ENCODE measurements at regions not wholly inside any gene's neighbourhood (a gene's known extent, or its start where the extent isn't known, plus 50 kb on each side); places are given as distances from the start of the nearest gene placed in this dataset.
"Not testable (repeated sequence)": the region's sequence is repeated elsewhere in the genome, so short reads cannot be mapped to it uniquely, and the experiment has no call there.

DNA sequence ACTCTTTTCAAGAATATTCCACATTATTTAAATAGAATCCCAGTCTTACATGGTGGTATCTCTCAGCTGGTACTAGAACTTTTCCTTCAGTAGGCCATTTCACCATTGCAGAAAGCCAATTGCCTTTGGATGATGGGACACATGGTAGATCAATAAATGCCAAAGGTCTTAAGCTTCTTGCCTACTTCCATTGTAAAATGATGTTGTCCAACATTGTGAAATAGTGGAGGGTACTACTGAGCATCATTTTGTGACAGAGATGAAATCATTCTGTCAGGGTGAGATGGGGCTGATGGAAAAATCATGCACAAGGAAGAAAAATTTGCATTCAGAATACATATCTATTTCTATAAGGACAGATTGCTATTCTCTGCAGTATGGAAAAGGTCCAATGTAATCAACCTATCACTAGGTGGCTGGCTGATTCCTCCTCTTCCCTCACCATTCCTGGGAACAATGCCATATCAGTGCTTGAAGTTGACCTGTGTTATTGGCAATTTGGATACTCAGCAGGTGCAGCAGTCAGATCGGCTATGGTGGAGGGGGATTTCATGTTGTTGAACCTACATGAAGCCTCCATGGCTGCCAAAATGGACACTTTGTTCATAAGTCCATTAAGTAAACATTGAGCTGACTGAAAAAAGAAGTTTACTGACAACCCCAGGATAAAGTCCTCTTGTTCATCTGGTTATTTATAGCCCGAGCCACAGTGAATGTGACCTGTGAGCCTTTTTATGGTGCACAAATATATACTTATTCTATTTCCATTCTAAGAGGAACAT, 596.9 kb upstream of the ARPP21 start:
- in situ Hi-C loops (cut with HindIII; ENCODE audit: low sequenced_read_pairs): no loop called here

DNA sequence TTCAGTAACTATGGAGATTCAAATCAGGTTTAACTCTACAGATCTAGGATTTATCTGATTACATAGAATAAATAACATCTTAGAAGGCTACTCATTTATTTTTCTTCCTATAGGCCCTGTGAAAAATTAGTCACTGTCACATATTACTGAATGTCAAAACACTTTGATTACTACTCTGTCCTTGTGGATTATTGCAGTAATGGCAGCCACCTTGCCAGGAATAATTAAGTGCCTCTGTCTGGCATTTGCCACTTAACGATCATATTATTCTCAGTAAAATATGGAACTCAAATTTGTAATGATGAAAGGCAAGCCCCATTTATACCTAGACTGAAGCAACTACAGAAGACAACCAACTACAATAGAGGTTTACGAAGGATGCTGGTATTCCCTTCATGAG, 596.3 kb upstream of the ARPP21 start:
- in situ Hi-C loops (cut with HindIII; ENCODE audit: low sequenced_read_pairs): no loop called here

DNA sequence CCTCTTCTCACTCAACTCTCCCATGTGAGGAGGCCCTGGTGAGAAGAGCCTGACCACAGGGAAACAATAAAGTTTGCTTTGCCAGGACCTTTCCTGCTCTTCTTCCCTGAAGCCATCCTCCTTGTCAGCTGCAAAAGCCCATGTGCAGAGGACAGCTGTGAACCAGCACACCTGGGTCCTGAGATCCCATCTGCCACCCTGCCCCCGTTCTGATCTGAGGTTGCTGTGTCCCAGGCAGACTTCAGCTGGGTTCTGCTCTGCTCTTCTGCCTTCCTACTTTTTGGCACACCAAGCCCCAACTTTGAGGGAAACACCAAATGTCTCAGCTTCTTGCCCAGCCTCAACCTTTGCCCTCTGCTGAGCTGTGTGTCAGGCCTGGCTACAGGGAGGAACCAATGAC, 595.1 kb upstream of the ARPP21 start:
- in situ Hi-C loops (cut with HindIII; ENCODE audit: low sequenced_read_pairs): no loop called here

DNA sequence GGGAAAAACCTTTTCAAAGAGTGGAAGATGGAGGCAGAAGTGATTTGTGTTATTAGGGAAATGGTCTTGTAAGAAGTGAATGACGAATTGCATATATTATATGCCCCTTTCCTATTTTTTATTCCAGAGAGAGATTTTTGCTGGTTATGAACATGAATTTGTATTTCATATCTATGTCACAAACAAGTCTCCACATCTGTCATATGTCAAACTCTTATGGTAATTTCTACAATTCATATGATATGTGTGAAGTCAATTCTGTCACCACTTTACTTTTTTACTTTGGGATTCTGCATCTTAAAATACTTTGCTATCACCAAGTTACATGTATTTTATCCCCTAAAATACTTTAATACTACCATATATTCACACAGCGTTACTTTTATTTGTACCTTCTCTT, 594.2 kb upstream of the ARPP21 start:
- in situ Hi-C loops (cut with HindIII; ENCODE audit: low sequenced_read_pairs): no loop called here

DNA sequence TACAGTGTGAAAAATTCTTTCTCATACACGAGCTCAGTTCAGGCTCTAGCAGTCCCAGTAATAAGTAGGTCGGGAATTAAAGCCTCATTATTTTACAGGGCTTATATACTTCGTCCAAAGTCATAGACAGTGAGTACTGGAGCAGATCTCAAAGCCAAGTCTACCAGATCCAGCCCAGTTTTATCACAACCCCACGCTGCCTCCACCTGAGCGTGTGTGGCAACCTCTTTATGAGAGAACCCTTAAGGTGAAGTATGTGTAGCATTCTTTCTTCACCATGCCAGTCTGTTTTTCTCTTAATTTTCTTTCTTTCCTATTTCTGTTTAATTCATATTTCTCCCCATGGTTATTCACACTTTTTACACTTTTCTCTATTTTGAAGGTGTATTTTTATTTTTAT, 574.6 kb upstream of the ARPP21 start:
- in situ Hi-C loops (cut with HindIII; ENCODE audit: low sequenced_read_pairs): no loop called here

DNA sequence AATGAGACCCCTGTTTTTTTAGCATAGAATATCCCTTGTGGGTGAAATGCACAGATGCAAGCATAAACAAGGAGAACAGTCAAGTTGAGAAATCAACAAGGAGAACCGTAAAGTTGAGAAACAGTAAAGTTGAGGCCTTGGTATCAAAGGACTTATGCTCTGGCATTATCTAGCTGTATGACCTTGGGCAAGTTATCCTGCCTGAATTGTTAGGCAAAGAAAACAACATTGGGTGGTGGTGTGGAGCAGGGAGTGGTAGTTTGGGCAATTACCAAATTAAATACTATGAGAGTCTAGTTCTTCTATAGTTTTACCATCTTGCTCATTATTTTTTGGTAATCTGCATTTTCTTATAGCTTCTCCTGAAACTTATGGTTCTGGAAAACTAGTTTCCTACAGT, 573.4 kb upstream of the ARPP21 start:
- in situ Hi-C loops (cut with HindIII; ENCODE audit: low sequenced_read_pairs): no loop called here

DNA sequence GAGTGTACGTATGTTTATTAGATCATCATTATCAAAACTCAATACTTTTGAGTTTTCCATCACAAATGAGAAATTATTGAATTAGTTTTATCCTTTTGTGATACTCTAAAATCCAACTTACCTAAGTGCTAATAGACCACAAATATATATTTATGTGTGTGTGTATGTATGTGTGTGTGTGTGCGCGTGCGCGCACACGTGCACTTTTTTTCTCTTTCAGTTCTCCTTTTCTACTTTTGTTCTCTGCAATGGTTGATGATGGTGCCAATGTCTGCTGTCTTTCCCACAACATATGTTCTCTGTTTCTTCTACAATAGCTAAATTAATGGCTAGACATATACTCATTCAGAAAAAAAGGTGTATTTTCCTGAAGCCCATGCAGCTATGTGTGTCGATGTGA, 571.6 kb upstream of the ARPP21 start:
- in situ Hi-C loops (cut with HindIII; ENCODE audit: low sequenced_read_pairs): no loop called here

DNA sequence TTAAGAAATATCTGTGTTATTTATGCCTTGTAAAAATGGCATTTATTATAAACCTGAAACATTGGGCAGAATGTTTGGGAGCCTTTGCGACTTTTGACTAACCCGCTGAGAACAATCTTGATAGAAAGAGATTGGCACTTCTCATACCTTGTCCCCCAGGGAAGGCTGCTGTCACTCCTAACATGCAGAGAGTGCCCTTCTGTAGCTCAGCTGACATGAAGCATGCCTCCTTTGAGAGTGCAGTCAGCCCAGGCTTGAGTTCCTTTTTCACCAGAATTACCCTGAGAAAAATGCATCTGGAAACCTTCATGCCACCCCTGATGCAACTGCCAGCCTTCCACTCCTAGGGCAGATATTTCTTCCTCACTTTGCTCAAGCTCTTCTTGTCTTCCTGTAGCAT, 569.2 kb upstream of the ARPP21 start:
- in situ Hi-C loops (cut with HindIII; ENCODE audit: low sequenced_read_pairs): no loop called here

DNA sequence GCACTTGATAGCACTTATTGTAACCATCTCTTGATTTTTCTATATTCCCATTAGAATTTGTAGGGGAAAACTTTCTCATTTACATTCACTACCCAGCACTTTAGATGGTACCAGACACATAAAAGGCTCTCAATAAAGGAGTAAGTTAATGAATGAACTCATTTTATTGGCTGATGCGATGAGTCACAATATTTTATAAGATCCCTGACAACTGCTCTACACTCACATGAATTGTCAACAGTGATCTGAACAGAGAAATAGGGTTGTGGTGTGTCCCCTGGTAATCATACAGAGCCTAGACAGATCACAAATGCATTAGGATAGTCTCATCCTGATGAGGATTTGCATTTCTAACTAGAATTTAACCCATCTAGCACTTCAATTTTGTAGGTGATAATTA, 567.6 kb upstream of the ARPP21 start:
- in situ Hi-C loops (cut with HindIII; ENCODE audit: low sequenced_read_pairs): no loop called here

DNA sequence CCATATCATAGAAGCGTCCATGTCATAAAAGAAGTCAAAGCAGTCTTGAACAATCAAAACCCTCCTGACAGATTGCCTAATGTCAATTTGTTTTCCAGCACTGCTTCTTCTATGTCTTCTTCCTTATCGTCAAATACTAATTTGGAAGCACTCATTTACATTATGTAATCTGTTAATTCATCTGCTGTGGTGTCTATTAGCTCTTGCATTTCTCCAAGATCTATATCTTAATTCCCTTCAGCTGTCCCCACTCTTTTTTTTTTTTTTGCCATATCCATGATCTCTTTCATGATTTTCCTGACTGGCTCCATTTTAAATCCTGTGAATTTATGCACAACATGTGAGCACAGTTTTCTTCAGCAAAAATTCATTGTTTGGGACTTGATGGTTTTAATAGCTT, 560.5 kb upstream of the ARPP21 start:
- in situ Hi-C loops (cut with HindIII; ENCODE audit: low sequenced_read_pairs): no loop called here

DNA sequence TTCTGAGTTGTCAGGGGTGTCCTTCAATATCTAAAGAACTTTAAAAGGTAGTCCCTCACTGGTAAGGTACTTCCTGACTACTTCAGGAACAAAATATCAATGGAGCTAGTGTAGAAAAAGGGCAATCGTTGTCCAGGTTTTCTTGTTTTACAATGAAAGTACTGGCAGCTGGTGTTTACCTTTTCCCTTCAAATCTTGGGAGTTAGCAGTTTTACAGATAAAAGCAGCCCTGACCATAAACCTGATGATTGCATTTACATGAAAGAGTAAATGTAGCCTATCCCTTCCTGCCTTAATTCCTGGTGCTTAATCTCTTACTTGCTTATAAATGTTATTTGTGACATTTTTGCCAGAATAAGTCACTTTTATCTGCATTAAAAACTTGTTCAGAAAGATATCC, 559.9 kb upstream of the ARPP21 start:
- in situ Hi-C loops (cut with HindIII; ENCODE audit: low sequenced_read_pairs): no loop called here

DNA sequence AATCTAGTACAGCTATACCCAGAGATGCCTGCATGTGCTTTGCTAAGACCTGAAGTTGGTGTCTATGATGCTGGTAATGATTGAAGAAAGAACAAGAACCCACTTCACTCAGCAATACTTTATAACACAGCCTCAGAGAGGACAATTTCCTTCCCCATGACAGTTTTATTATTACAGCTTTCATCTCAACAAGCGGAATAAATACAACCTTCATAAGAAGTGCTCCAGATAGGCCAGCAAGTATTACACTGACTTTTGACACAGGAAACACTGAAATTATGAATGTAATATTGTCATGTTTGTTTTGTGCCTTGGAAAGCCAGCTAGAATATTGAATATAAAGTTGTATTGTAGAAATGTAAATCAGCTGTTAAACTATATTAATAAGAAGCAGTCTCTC, 557.4 kb upstream of the ARPP21 start:
- in situ Hi-C loops (cut with HindIII; ENCODE audit: low sequenced_read_pairs): no loop called here

DNA sequence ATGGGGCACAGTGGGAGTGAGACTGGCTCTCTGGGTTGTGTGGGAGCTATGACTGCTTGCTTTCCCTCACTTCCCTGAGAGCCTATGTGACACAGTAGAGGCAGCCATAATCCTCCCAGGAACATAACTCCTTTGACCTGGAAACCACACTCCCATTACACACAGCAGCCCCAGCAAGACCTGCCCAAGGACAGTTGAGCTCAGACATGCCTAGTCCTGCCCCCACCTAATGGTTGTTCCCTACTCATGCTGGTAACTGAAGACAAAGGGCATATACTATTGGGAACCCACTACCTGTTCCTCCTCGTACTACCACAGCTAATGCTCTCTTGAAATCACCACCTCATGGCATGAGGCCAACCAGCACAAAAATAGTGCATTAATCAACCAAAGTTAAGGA, 550.4 kb upstream of the ARPP21 start:
- in situ Hi-C loops (cut with HindIII; ENCODE audit: low sequenced_read_pairs): no loop called here

DNA sequence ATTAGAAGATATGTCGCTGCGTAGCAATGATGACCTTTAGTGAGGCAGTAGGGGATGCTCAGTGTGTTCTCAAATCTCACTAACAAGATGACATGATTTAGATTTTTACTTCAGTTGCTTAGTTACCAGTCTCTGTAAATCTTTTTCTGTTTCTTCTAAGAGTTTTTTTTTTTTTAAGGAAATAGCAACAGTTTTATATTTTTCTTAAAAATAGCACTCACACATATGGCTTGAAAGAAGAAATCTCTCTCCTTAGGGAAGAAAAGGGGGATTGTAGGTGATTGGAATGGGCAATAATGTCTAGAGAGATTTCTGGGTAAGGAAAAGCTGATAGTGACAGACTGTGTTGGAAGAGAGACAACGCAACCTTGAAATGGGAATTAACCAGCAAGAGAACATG, 524.6 kb upstream of the ARPP21 start:
- in situ Hi-C loops (cut with HindIII; ENCODE audit: low sequenced_read_pairs): no loop called here

DNA sequence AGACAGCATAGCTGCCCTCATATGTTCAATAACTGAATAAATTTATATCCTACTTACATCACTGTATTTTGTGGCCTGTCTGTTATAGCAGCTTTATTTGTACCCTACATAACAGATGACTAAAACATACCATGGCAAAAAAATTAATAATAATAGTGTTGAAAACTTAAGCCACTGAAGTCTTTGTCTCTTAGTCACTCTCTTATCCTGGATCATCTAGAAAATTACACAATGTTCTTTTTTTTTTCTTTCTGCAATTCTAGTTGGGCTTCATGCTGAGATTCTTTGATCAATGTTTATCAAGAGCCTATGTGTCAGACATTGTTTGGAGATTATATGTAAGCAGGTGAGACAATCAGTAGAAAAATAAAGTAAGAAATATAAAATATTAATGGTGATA, 519.3 kb upstream of the ARPP21 start:
- in situ Hi-C loops (cut with HindIII; ENCODE audit: low sequenced_read_pairs): no loop called here

DNA sequence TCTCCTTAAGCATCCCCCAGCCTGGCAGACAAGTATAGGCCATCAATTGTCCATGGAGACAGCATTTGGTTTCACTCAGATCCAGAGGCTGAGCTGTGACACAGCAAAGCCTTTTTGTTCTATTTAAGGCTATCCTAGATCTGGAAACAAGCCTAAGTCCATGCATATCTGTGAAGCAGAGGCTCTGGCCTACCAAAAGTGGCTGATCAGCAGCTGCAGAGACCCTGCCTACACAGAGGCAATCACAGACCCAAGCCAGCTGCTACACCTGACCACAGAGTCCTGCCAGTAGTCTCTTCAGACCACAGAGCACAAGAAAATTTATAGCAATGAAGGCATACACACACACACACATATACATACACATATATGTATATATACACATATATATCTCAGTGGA, 501.7 kb upstream of the ARPP21 start:
- in situ Hi-C loops (cut with HindIII; ENCODE audit: low sequenced_read_pairs): no loop called here

DNA sequence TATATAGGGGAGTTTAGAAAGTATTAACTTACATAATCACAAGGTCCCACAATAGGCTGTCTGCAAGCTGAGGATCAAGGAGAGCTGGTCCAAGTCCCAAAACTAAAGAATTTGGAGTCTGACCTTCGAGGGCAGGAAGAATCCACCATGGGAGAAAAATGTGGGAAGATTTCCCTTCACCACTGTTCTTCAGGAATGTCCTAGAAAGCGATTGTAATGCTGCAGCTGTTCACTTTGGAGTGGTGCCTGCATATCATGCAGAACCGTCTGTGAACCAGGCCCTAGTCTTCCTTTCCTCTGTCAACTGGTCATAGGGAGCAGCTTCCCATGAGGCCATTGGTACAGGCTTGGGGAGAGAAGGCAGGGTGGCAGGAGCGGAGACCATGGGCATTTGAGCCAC, 497.9 kb upstream of the ARPP21 start:
- in situ Hi-C loops (cut with HindIII; ENCODE audit: low sequenced_read_pairs): no loop called here

DNA sequence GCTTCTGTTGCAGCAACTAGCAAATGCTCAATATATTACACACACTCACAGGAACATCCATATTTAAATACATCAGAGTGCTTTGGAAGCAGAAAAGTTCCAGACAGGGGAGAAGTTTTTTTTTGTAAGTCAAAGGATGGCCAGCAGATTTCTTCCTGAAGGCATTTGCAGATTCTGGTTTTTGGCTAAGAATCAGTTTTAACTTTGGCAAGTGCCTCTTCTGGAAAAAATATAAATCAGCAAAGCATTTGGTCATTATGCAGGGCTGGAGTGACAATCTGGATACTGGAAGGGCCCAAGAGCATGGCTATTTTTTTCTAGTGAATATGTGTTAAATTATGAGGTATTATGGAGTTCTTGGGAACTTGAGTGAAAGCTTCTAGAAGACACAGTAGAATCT, 495.3 kb upstream of the ARPP21 start:
- in situ Hi-C loops (cut with HindIII; ENCODE audit: low sequenced_read_pairs): no loop called here

DNA sequence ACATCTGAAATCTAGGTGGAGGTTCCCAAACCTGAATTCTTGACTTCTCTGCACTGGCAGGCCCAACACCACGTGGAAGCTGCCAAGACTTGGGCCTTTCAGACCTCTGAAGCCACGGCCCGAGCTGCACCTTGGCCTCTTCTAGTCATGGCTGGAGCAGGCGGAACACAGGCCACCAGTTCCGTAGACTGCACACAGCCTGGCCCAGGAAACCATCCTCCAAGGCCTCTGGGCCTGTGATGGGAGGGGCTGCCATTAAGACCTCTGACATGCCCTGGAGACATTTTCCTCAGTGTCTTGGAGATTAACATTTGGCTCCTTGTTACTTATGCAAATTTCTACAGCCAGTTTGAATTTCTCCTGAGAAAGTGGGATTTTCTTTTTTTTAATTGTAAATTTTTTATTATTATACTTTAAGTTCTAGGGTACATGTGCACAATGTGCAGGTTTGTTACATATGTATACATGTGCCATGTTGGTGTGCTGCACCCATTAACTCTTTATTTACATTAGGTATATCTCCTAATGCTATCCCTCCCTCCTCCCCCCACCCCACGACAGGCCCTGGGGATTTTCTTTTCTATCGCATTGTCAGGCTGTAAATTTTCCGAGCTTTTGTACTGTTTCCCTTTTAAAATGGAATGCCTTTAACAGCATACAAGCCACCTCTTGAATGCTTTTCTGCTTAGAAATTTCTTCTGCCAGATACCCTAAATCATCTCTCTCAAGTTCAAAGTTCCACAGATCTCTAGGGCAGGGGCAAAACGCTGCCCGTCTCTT, 492.9 kb upstream of the ARPP21 start:
- in situ Hi-C loops (cut with HindIII; ENCODE audit: low sequenced_read_pairs): not testable (repeated sequence)

DNA sequence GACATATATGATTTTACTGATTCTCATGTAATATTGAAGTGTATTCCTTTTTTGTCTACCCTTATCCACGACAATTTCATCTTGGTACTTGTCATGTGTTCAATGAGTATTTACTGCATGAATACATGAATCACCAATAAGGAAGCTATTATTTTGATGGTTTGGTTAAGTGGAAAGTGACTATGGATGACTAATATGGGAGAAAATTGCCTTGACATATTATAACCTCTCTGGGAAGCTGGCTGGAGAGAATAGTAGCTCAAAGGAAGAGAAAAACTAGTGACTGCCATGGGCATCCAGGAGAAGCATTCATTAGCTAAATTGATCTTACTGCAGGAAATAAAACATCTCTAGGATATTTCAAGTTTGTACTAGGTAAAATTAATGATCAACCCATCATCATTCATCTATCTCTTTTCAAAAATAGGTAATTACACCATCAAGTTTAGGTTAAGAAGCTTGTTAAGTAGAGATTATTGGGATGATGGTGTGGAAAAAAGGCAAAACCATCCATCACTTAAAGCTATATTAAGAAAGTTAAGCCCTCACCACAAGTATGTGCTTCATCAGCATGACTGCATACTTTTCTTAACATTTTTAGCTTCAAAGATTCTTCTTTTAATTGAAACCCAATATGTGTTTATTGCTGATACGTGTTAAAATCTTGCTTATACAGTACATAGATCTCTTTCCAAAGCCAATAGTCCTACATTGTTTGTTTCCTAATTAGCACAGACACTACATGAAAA, 455.2 kb upstream of the ARPP21 start:
- in situ Hi-C loops (cut with HindIII; ENCODE audit: low sequenced_read_pairs): no loop called here

DNA sequence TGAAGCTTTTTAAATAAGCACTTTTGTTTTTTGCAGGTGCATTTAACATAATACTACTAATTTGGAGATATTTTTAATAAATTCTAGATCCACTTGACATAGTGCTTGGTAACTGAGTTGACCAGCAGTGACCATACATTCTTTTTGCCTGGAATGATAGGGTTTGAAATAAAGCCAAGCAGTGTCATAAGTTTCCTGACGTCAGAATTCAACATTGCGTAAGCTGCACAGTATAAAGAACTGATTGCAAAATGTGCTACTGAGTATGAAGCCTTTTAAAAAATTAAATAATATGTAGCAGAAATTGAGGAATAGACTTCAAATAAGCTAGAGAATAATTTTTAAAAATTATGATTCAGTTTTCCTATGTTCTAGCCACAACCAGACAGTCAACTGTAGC, 454.6 kb upstream of the ARPP21 start:
- in situ Hi-C loops (cut with HindIII; ENCODE audit: low sequenced_read_pairs): no loop called here

DNA sequence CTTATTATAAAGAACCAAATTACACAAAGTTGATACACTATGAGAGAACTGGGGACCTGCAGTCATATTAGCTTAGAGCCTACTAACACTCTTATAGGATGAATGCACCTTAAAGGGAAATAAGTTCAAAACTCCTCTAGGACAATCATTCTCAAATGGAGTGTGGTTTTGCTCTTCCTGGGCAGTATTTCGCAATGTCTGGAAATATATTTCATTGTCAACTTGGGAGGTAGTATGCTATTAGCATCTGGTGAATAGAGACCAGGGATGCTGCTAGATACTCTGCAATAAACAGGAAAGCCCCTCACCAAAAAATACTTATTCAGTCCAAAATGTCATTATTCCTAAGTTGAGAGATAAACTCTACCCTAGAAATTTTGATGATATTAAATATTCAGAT, 451.4 kb upstream of the ARPP21 start:
- in situ Hi-C loops (cut with HindIII; ENCODE audit: low sequenced_read_pairs): no loop called here

All from endothelial cell of hepatic sinusoid (primary cell).